ENCODE measurements at regions not wholly inside any gene's neighbourhood (a gene's known extent, or its start where the extent isn't known, plus 50 kb on each side); places are given as distances from the start of the nearest gene placed in this dataset.

DNA sequence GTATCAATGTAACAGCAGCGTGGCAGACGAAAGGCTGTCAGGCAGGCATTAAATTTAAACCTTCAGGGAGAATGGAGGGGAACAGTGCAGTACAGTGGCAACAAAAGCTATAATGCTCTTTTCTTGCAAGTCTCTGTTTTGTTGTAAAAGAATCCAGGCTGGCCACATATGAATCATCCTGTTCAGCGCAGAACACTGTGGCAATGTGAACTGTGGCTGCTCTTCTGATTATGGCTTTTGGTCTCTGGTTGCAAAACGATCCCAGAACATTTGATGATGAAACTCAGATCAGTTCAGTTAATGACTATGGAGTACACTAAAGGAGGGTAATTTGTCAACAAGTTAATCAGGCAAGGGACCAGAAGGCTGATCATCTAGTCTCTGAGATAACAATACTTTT, 219.7 kb upstream of the SGO1 start:
- Histone ChIP-seq H3K27ac (ENCODE audit: low read depth, low read length) (no peak overlapping the region), H3K27me3 (ENCODE audit: insufficient read depth, low read length) (no peaks in the 10 kb centered on the region), H4K91ac (ENCODE audit: low read depth, low read length) (no peak overlapping the region), H3K36me3 (ENCODE audit: control insufficient read depth in 1 of 2, insufficient read depth in 2 of 2, low read length in 2 of 2) (no peaks in the 10 kb centered on the region), H3K4me3 (ENCODE audit: low read depth, low read length) (no peak overlapping the region), H4K8ac (ENCODE audit: low read depth, low read length) (no peak overlapping the region), H2BK12ac (ENCODE audit: low read length) (no peak overlapping the region), H3K4me2 (ENCODE audit: low read length) (no peak overlapping the region), H3K18ac (ENCODE audit: low read length) (no peak overlapping the region), H2BK5ac (ENCODE audit: low read depth, low read length, poor library complexity) (no peak overlapping the region), H3K79me1 (ENCODE audit: low read length) (no peaks in the 10 kb centered on the region), H3K4ac (ENCODE audit: low read depth, low read length) (no peak overlapping the region), H3K79me2 (ENCODE audit: control insufficient read depth, insufficient read depth, low read length, poor library complexity) (no peaks in the 10 kb centered on the region), H3K9me3 (ENCODE audit: insufficient read depth, low read depth, low read length) (no peaks in the 10 kb centered on the region), H2AFZ (ENCODE audit: insufficient read depth, low read length, poor library complexity) (no peak overlapping the region), H3K14ac (ENCODE audit: low read length) (no peak overlapping the region), H2AK5ac (ENCODE audit: low read length) (no peak overlapping the region), H4K12ac (ENCODE audit: low read depth, low read length) (no peak overlapping the region), H3K9ac (ENCODE audit: low read length) (no peak overlapping the region), H3K23ac (ENCODE audit: low read length) (no peak overlapping the region), H3K4me1 (ENCODE audit: control insufficient read depth in 1 of 2, insufficient read depth in 2 of 2, low read length in 2 of 2) (peaks cover 0 to 3% of the 10 kb centered on the region in 2 experiments), H2BK120ac (ENCODE audit: insufficient read depth, low read length, poor library complexity) (no peak overlapping the region)
- DNase-seq: peak; percentile 7 to 50
- no CpG with 5 or more reads among the region's 4 CpGs for WGBS (ENCODE audit: extremely low coverage, insufficient coverage, insufficient read length)

DNA sequence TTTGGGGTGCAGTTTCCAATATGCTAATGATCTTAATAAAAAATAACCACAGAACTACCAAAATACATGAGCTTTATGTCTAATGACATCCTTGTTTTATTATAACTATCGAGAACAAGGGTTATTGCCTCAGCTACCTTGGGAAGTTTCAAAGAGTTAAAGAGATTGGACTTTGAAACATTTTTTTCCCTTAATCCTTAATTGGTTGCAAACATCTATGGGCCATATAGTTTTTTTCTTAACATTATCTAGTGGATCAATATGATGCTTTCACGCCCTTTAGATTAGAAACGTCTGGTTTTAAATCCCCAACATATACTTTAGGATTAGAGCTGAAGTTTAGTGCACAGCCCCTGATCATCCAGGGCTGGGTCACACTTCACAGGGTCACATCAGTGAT, 219.2 kb upstream of the SGO1 start:
- Histone ChIP-seq H3K4me1 (ENCODE audit: control insufficient read depth in 1 of 2, insufficient read depth in 2 of 2, low read length in 2 of 2) (peaks cover 0 to 3% of the 10 kb centered on the region in 2 experiments), H3K9me3 (ENCODE audit: insufficient read depth, low read depth, low read length) (no peaks in the 10 kb centered on the region), H3K18ac (ENCODE audit: low read length) (no peak overlapping the region), H3K23ac (ENCODE audit: low read length) (no peak overlapping the region), H3K79me2 (ENCODE audit: control insufficient read depth, insufficient read depth, low read length, poor library complexity) (no peaks in the 10 kb centered on the region), H2AK5ac (ENCODE audit: low read length) (no peak overlapping the region), H3K27ac (ENCODE audit: low read depth, low read length) (no peak overlapping the region), H4K12ac (ENCODE audit: low read depth, low read length) (no peak overlapping the region), H2BK5ac (ENCODE audit: low read depth, low read length, poor library complexity) (no peak overlapping the region), H3K36me3 (ENCODE audit: control insufficient read depth in 1 of 2, insufficient read depth in 2 of 2, low read length in 2 of 2) (no peaks in the 10 kb centered on the region), H4K8ac (ENCODE audit: low read depth, low read length) (no peak overlapping the region), H3K14ac (ENCODE audit: low read length) (no peak overlapping the region), H2BK120ac (ENCODE audit: insufficient read depth, low read length, poor library complexity) (no peak overlapping the region), H3K4me2 (ENCODE audit: low read length) (no peak overlapping the region), H2BK12ac (ENCODE audit: low read length) (no peak overlapping the region), H3K27me3 (ENCODE audit: insufficient read depth, low read length) (no peaks in the 10 kb centered on the region), H3K9ac (ENCODE audit: low read length) (no peak overlapping the region), H2AFZ (ENCODE audit: insufficient read depth, low read length, poor library complexity) (no peak overlapping the region), H3K4me3 (ENCODE audit: low read depth, low read length) (no peak overlapping the region), H4K91ac (ENCODE audit: low read depth, low read length) (no peak overlapping the region), H3K4ac (ENCODE audit: low read depth, low read length) (no peak overlapping the region), H3K79me1 (ENCODE audit: low read length) (no peaks in the 10 kb centered on the region)
- WGBS (ENCODE audit: extremely low coverage, insufficient coverage, insufficient read length): no CpG with 5 or more reads among the region's 3 CpGs
- no peak for DNase-seq

DNA sequence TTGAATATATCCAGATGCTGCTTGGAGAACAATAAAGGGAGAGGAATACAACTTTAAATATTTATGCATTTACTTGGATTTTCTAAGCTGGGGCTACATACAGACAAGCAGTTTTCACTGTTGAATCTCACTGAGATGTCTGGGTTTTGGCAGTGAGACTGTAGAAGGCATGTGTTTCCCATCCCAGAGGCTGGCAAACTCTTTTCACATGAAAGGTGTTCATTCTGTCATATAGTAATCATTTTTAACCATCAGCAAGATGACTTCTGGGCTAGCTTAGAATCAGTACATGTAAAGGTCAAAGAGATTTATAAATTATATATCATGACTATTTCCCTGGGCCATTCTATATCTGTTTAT, 218.7 kb upstream of the SGO1 start:
- Histone ChIP-seq H3K27ac (ENCODE audit: low read depth, low read length) (no peak overlapping the region), H2BK12ac (ENCODE audit: low read length) (no peak overlapping the region), H3K4me2 (ENCODE audit: low read length) (no peak overlapping the region), H4K12ac (ENCODE audit: low read depth, low read length) (no peak overlapping the region), H4K91ac (ENCODE audit: low read depth, low read length) (no peak overlapping the region), H3K79me2 (ENCODE audit: control insufficient read depth, insufficient read depth, low read length, poor library complexity) (no peaks in the 10 kb centered on the region), H3K9me3 (ENCODE audit: insufficient read depth, low read depth, low read length) (no peaks in the 10 kb centered on the region), H3K14ac (ENCODE audit: low read length) (no peak overlapping the region), H3K27me3 (ENCODE audit: insufficient read depth, low read length) (no peaks in the 10 kb centered on the region), H2BK120ac (ENCODE audit: insufficient read depth, low read length, poor library complexity) (no peak overlapping the region), H2AK5ac (ENCODE audit: low read length) (no peak overlapping the region), H3K4me1 (ENCODE audit: control insufficient read depth in 1 of 2, insufficient read depth in 2 of 2, low read length in 2 of 2) (peaks cover 0 to 3% of the 10 kb centered on the region in 2 experiments), H3K36me3 (ENCODE audit: control insufficient read depth in 1 of 2, insufficient read depth in 2 of 2, low read length in 2 of 2) (no peaks in the 10 kb centered on the region), H4K8ac (ENCODE audit: low read depth, low read length) (no peak overlapping the region), H2BK5ac (ENCODE audit: low read depth, low read length, poor library complexity) (no peak overlapping the region), H3K23ac (ENCODE audit: low read length) (no peak overlapping the region), H3K79me1 (ENCODE audit: low read length) (no peaks in the 10 kb centered on the region), H3K18ac (ENCODE audit: low read length) (no peak overlapping the region), H3K4ac (ENCODE audit: low read depth, low read length) (no peak overlapping the region), H3K9ac (ENCODE audit: low read length) (no peak overlapping the region), H2AFZ (ENCODE audit: insufficient read depth, low read length, poor library complexity) (no peak overlapping the region), H3K4me3 (ENCODE audit: low read depth, low read length) (no peak overlapping the region)
- no peak for DNase-seq

DNA sequence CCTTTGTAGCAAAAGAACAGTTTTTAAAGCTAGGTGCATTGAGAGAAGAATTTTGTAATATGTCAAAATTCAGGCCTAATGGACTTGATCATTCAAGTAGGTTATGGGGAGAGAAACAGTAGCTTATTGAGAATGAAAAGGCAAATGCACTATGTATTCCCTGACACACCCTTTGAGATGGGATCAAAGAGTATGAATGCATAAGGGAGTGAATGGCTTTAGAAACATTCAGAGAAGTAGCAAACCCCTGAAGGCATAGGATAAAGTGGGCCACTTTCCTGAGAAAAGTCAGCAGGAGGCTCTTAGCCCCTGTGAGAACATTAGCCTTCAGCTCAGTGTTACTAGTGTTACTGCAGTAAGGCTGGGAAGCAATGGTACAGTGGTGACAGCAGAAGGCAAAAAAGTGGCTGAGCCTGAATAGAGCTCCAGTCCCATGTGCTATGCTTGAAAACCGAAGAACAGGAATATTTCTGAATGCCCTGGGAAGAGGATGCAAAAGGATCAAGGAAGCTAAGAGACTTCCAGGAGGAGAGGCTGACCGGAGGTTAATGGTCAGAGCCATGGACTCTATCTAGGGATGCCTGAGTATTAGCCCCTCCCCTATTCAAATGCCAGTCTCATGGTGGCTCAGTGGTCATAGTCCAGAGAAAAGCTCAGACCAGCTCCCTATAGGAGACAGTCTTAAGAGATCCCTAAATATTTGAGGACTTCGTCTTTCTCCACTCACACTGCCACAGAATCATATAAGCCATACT, 218.2 kb upstream of the SGO1 start:
- no peak overlapping the region for H3K4me3 ChIP-seq (ENCODE audit: low read depth, low read length)
- DNase-seq: no peak
- H3K79me2 ChIP-seq (ENCODE audit: control insufficient read depth, insufficient read depth, low read length, poor library complexity): no peaks in the 10 kb centered on the region
- H4K91ac ChIP-seq (ENCODE audit: low read depth, low read length): no peak overlapping the region
- no peak overlapping the region for H4K12ac ChIP-seq (ENCODE audit: low read depth, low read length)
- H3K4ac ChIP-seq (ENCODE audit: low read depth, low read length): no peak overlapping the region
- H3K4me2 ChIP-seq (ENCODE audit: low read length): no peak overlapping the region
- no peak overlapping the region for H2AFZ ChIP-seq (ENCODE audit: insufficient read depth, low read length, poor library complexity)
- H3K9ac ChIP-seq (ENCODE audit: low read length): no peak overlapping the region
- no peaks in the 10 kb centered on the region for H3K27me3 ChIP-seq (ENCODE audit: insufficient read depth, low read length)
- peaks cover 0 to 3% of the 10 kb centered on the region in 2 experiments for H3K4me1 ChIP-seq (ENCODE audit: control insufficient read depth in 1 of 2, insufficient read depth in 2 of 2, low read length in 2 of 2)
- H3K79me1 ChIP-seq (ENCODE audit: low read length): no peaks in the 10 kb centered on the region
- no peak overlapping the region for H3K23ac ChIP-seq (ENCODE audit: low read length)
- H3K14ac ChIP-seq (ENCODE audit: low read length): no peak overlapping the region
- H4K8ac ChIP-seq (ENCODE audit: low read depth, low read length): no peak overlapping the region
- no peak overlapping the region for H2BK12ac ChIP-seq (ENCODE audit: low read length)
- WGBS (ENCODE audit: extremely low coverage, insufficient coverage, insufficient read length): no CpG with 5 or more reads among the region's 3 CpGs
- H3K27ac ChIP-seq (ENCODE audit: low read depth, low read length): no peak overlapping the region
- H3K9me3 ChIP-seq (ENCODE audit: insufficient read depth, low read depth, low read length): no peaks in the 10 kb centered on the region
- no peak overlapping the region for H2AK5ac ChIP-seq (ENCODE audit: low read length)
- H3K36me3 ChIP-seq (ENCODE audit: control insufficient read depth in 1 of 2, insufficient read depth in 2 of 2, low read length in 2 of 2): no peaks in the 10 kb centered on the region
- H2BK5ac ChIP-seq (ENCODE audit: low read depth, low read length, poor library complexity): no peak overlapping the region
- H3K18ac ChIP-seq (ENCODE audit: low read length): no peak overlapping the region
- no peak overlapping the region for H2BK120ac ChIP-seq (ENCODE audit: insufficient read depth, low read length, poor library complexity)

Data from trophoblast cell (in vitro differentiated cells and primary cell).